ENCODE measurements at regions not wholly inside any gene's neighbourhood (a gene's known extent, or its start where the extent isn't known, plus 50 kb on each side); places are given as distances from the start of the nearest gene placed in this dataset.

DNA sequence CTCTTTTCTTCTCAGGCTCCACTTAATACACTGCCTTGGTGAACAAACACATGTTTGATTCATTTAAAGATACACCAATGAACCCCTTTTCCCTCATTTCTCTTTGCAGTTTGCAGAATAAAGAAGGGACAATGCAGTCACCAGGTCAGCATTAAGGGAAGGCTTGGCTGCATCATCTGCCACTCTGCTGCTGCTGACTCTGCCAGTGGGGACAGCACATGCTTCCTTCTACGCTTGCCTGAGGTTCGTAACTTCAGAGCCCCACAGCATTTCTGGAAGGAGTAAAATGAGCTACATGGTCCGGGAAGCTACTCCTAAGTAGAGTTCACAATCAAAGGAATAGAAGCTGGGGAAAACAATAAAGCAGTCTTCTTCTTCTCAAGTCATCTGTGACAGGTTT, 178.9 kb upstream of the GATB start:
- TF ChIP-seq, protein P1, sequence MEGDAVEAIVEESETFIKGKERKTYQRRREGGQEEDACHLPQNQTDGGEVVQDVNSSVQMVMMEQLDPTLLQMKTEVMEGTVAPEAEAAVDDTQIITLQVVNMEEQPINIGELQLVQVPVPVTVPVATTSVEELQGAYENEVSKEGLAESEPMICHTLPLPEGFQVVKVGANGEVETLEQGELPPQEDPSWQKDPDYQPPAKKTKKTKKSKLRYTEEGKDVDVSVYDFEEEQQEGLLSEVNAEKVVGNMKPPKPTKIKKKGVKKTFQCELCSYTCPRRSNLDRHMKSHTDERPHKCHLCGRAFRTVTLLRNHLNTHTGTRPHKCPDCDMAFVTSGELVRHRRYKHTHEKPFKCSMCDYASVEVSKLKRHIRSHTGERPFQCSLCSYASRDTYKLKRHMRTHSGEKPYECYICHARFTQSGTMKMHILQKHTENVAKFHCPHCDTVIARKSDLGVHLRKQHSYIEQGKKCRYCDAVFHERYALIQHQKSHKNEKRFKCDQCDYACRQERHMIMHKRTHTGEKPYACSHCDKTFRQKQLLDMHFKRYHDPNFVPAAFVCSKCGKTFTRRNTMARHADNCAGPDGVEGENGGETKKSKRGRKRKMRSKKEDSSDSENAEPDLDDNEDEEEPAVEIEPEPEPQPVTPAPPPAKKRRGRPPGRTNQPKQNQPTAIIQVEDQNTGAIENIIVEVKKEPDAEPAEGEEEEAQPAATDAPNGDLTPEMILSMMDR (IDR thresholded peaks at IDR 0.05): no peak
- no peak for TF ChIP-seq POLR2A (IDR thresholded peaks at IDR 0.05)

All from esophagus squamous epithelium (tissue), 4 donors.